HepG2 (cell line): ENCODE measurements at regions not wholly inside any gene's neighbourhood (a gene's known extent, or its start where the extent isn't known, plus 50 kb on each side); places are given as distances from the start of the nearest gene placed in this dataset.

ENCODE experiments used
- ATAC-seq: fragments of 200-7000 bp; cut with Tn5 transposase; 3 replicates; pipeline ENCODE4 v1.9.1; 2020; ENCODE audit warnings: mild to moderate bottlenecking, moderate library complexity
- BruUV-seq: library from RNA; stranded (reverse); fragments of 400-500 nt; replicated peaks from 2 replicates; lab custom pipeline; 2021; lab: Mats Ljungman, UMichigan
- CTCF ChIA-PET: fragments of 300-600 bp; formaldehyde crosslinking; extraction: SDS; loops from one replicate; lab custom pipeline; 2021; ENCODE audit warnings: low total read pairs, inconsistent platforms, low intra/inter-chr PET ratio; lab: Yijun Ruan, JAX
- POLR2A ChIA-PET: fragments of 350-600 bp; sonication (Branson Sonifier 250); formaldehyde crosslinking; loops from one replicate; lab custom pipeline; 2020; ENCODE audit warnings: antibody characterized with exemption, inconsistent platforms; lab: Yijun Ruan, JAX
- DNase-seq: peaks from one replicate; pipeline ENCODE4 v3.0.0-alpha.2; 2015; ENCODE audit warnings: low spot score
- FAIRE-seq: peaks from 3 replicates; lab custom pipeline; 2011; peaks lifted over from hg19 to GRCh38; lab: Jason Lieb, UNC
- H2AFZ ChIP-seq: one replicate; pipeline ENCODE4 v1.6.1; 2011; ENCODE audit warnings: low read length, inconsistent platforms
- H3K27ac ChIP-seq: fragments of 300-600 bp; 3 replicates; pipeline ENCODE4 v1.8.0; 2011; ENCODE audit warnings: mixed run types, mild to moderate bottlenecking, mixed read lengths, low read length, inconsistent platforms; ENCODE audit not compliant: insufficient read depth; ENCODE audit errors: extremely low read length
- H3K27me3 ChIP-seq, 2 experiments: fragments of 200-600 bp in 1 of 2; 2 replicates in 1 of 2; 3 replicates in 1 of 2; pipeline versions ENCODE4 v1.6.0 to v1.8.0; 2011; ENCODE audit warnings: low read length in 2 of 2, mild to moderate bottlenecking in 2 of 2, moderate library complexity in 2 of 2, inconsistent platforms in 1 of 2; ENCODE audit not compliant: insufficient read depth in 2 of 2, control insufficient read depth in 1 of 2
- H3K36me3 ChIP-seq, 2 experiments: fragments of 200-600 bp in 1 of 2; replicated peaks in 1 of 2; 2 replicates in 1 of 2; 3 replicates in 1 of 2; pipeline versions ENCODE4 v1.5.1 to v1.8.0; 2011; ENCODE audit warnings: low read length in 2 of 2, inconsistent platforms in 1 of 2; ENCODE audit not compliant: insufficient read depth in 2 of 2, control insufficient read depth in 1 of 2
- H3K4me1 ChIP-seq: 2 replicates; pipeline ENCODE4 v1.5.1; 2012; ENCODE audit warnings: low read length, inconsistent platforms; ENCODE audit not compliant: insufficient read depth
- H3K4me2 ChIP-seq: 2 replicates; pipeline ENCODE4 v1.6.0; 2011; ENCODE audit warnings: low read depth, low read length, inconsistent platforms
- H3K4me3 ChIP-seq, 3 experiments: fragments of 200-600 bp in 1 of 3; sonication (generic), shearing (Covaris generic) in 1 of 3; replicated peaks in 1 of 3; 2 replicates each; pipeline ENCODE4 v1.5.1; 2011 to 2016; ENCODE audit warnings: low read length in 3 of 3, inconsistent platforms in 2 of 3, low read depth in 2 of 3, mild to moderate bottlenecking in 2 of 3, control low read depth in 1 of 3, mixed read lengths in 1 of 3; ENCODE audit not compliant: insufficient read depth in 1 of 3
- H3K79me2 ChIP-seq: one replicate; pipeline ENCODE4 v1.6.1; 2011; ENCODE audit warnings: low read length, inconsistent platforms; ENCODE audit not compliant: insufficient read depth
- H3K9ac ChIP-seq: 2 replicates; pipeline ENCODE4 v1.6.0; 2011; ENCODE audit warnings: mild to moderate bottlenecking, low read depth, low read length, inconsistent platforms; ENCODE audit not compliant: insufficient read depth
- H3K9me3 ChIP-seq: 2 replicates; pipeline ENCODE4 v1.5.1; 2012; ENCODE audit warnings: mild to moderate bottlenecking, low read length
- H4K20me1 ChIP-seq: 2 replicates; pipeline ENCODE4 v1.6.0; 2011; ENCODE audit warnings: inconsistent platforms, mild to moderate bottlenecking, low read length, moderate library complexity; ENCODE audit not compliant: insufficient read depth
- CHD4 ChIP-seq: fragments of 200-600 bp; sonication (generic); IDR thresholded peaks from 2 replicates; pipeline ENCODE4 v1.7.0; 2017; ENCODE audit warnings: mild to moderate bottlenecking, low read length, borderline replicate concordance
- HDAC6 ChIP-seq: fragments of 200-600 bp; sonication (generic); IDR thresholded peaks from 2 replicates; pipeline ENCODE4 v1.7.0; 2017; ENCODE audit warnings: mild to moderate bottlenecking, antibody characterized with exemption, low read length, low read depth
- KLF6 ChIP-seq: IDR thresholded peaks from 2 replicates; pipeline ENCODE4 v1.8.0; 2016; ENCODE audit warnings: missing biosample characterization, missing genetic modification reagents
- THYN1 ChIP-seq: sonication (generic); formaldehyde crosslinking; IDR thresholded peaks from 2 replicates; pipeline ENCODE4 v1.8.1; 2023; ENCODE audit warnings: low read depth, mild to moderate bottlenecking, moderate library complexity, missing genetic modification reagents, borderline replicate concordance
- XBP1 ChIP-seq: sonication (generic); formaldehyde crosslinking; IDR thresholded peaks from 2 replicates; pipeline ENCODE4 v1.5.0; 2020; ENCODE audit warnings: missing genetic modification reagents
- ZNF776 ChIP-seq: sonication (generic); formaldehyde crosslinking; IDR thresholded peaks from 2 replicates; pipeline ENCODE4 v1.4.0; 2020; ENCODE audit warnings: mild to moderate bottlenecking, missing genetic modification reagents
- ZNF788 ChIP-seq: sonication (generic); formaldehyde crosslinking; IDR thresholded peaks from 2 replicates; pipeline ENCODE4 v1.5.0; 2020; ENCODE audit warnings: mild to moderate bottlenecking, missing genetic modification reagents, borderline replicate concordance
- ZNF83 ChIP-seq: sonication (generic); formaldehyde crosslinking; IDR thresholded peaks from 2 replicates; pipeline ENCODE4 v1.4.0; 2020; ENCODE audit warnings: missing genetic modification reagents, mild to moderate bottlenecking, borderline replicate concordance
- WGBS: methylation state at CpG from one replicate; pipeline ENCODE4 v1.1.6; 2017; ENCODE audit warnings: low lambda C conversion rate; 5-methylcytosine and 5-hydroxymethylcytosine counted together
- in situ Hi-C: cut with HindIII; loops from 2 replicates; pipeline ENCODE4 v1.10.0; 2017; ENCODE audit warnings: low pct_unique_long_range_greater_than_20kb; ENCODE audit not compliant: extremely low pct_ligation_motif_present
- intact Hi-C: fragments of 100-400 bp; cut with micrococcal nuclease; formaldehyde crosslinking; loops from one replicate; pipeline ENCODE4 v1.10.0; 2022; ENCODE audit not compliant: unreplicated experiment
- TF ChIP-seq, protein P1 (sequence below): sonication (generic); formaldehyde crosslinking; IDR thresholded peaks from 2 replicates; pipeline ENCODE4 v1.5.0; 2020; ENCODE audit warnings: mild to moderate bottlenecking, missing genetic modification reagents, borderline replicate concordance
- TF ChIP-seq, protein P2 (sequence below): sonication (generic); formaldehyde crosslinking; IDR thresholded peaks from 2 replicates; pipeline ENCODE4 v1.5.1; 2020; ENCODE audit warnings: missing genetic modification reagents, mild to moderate bottlenecking, borderline replicate concordance
- TF ChIP-seq, protein P3 (sequence below): IDR thresholded peaks from 2 replicates; pipeline ENCODE4 v1.6.1; 2016

DNA sequence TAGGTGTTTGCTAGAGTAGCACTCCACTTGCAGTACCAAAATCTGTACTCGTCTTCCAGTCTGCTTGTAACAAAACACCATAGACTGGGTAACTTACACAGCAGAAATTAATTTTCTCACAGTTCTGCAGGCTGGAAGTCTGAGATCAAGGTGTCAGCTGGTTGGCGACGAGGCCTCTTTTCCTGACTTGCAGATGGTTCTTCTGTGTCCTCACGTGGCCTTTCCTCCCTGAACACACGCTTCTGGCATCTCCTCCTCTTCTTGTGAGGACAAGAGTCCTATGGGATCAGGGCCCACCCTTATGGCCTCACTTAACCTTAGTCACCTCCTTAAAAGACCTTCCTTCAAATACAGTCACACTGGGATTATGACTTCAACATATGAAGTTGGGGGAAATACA is 493.5 kb upstream of the MYT1L start:
- no peaks in the 10 kb centered on the region for H3K79me2 ChIP-seq
- FAIRE-seq (no peak), ATAC-seq (no peak), DNase-seq (no peak)
- no peak overlapping the region for H3K4me2 ChIP-seq
- no peak overlapping the region for H3K27ac ChIP-seq
- 26% methylated on average over 5 of the region's 5 CpGs for WGBS
- no peak overlapping the region for H3K9ac ChIP-seq
- H2AFZ ChIP-seq = no peak overlapping the region
- CTCF ChIA-PET = no interaction called here
- H3K36me3 ChIP-seq = no peaks in the 10 kb centered on the region
- no peaks in the 10 kb centered on the region for H3K4me1 ChIP-seq
- in situ Hi-C loops (no loop called here), intact Hi-C loops (no loop called here)
- H4K20me1 ChIP-seq = no peaks in the 10 kb centered on the region
- H3K4me3 ChIP-seq = no peak overlapping the region
- no peak for TF ChIP-seq XBP1 (CRISPR knock-in tag)
- TF ChIP-seq CHD4 = no peak
- TF ChIP-seq, protein P1, sequence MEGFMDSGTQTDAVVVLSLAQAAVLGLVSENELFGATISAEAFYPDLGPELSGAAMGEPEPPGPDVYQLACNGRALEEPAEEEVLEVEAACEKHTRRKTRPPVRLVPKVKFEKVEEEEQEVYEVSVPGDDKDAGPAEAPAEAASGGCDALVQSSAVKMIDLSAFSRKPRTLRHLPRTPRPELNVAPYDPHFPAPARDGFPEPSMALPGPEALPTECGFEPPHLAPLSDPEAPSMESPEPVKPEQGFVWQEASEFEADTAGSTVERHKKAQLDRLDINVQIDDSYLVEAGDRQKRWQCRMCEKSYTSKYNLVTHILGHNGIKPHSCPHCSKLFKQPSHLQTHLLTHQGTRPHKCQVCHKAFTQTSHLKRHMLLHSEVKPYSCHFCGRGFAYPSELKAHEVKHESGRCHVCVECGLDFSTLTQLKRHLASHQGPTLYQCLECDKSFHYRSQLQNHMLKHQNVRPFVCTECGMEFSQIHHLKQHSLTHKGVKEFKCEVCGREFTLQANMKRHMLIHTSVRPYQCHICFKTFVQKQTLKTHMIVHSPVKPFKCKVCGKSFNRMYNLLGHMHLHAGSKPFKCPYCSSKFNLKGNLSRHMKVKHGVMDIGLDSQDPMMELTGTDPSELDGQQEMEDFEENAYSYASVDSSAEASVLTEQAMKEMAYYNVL (CRISPR knock-in tag) = no peak
- no peak for TF ChIP-seq KLF6
- TF ChIP-seq ZNF83 = no peak
- no peak for TF ChIP-seq ZNF788 (CRISPR knock-in tag)
- no peak for TF ChIP-seq THYN1
- TF ChIP-seq, protein P2, sequence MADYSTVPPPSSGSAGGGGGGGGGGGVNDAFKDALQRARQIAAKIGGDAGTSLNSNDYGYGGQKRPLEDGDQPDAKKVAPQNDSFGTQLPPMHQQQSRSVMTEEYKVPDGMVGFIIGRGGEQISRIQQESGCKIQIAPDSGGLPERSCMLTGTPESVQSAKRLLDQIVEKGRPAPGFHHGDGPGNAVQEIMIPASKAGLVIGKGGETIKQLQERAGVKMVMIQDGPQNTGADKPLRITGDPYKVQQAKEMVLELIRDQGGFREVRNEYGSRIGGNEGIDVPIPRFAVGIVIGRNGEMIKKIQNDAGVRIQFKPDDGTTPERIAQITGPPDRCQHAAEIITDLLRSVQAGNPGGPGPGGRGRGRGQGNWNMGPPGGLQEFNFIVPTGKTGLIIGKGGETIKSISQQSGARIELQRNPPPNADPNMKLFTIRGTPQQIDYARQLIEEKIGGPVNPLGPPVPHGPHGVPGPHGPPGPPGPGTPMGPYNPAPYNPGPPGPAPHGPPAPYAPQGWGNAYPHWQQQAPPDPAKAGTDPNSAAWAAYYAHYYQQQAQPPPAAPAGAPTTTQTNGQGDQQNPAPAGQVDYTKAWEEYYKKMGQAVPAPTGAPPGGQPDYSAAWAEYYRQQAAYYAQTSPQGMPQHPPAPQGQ (CRISPR knock-in tag) = no peak
- TF ChIP-seq HDAC6 = no peak
- no peak for TF ChIP-seq ZNF776
- TF ChIP-seq, protein P3, sequence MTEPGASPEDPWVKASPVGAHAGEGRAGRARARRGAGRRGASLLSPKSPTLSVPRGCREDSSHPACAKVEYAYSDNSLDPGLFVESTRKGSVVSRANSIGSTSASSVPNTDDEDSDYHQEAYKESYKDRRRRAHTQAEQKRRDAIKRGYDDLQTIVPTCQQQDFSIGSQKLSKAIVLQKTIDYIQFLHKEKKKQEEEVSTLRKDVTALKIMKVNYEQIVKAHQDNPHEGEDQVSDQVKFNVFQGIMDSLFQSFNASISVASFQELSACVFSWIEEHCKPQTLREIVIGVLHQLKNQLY = no peak
- BruUV-seq = no TSS peak
- POLR2A ChIA-PET = no interaction called here
- H3K9me3 ChIP-seq = peaks cover 7% of the 10 kb centered on the region
- peaks cover 0 to 29% of the 10 kb centered on the region in 2 experiments; a peak in 3 of 5 replicates for H3K27me3 ChIP-seq
